ENCODE measurements at regions not wholly inside any gene's neighbourhood (a gene's known extent, or its start where the extent isn't known, plus 50 kb on each side); places are given as distances from the start of the nearest gene placed in this dataset.

GRCh38 chr12:127539226-127539858, 727.6 kb upstream of the TMEM132C start:
- no peak for DNase-seq

DNA sequence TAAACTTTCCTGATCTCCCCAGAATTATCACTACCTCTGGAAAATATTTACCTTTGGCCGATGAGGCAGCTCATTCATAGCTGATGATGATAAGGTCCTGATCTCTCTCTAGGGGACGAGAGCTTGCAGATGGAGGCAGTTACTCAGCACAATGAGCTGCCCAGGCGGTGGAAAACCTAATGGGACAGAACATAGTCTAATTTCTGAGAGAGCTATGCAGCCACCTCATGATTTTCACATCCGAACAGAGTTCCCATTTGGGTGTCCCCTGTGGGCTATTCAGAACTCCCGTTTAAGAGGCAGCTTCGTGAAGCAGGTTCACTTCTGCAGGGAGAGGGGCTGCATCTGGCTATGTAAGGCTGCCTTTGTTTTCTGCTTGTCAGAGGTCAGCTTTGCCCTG, 724.6 kb upstream of the TMEM132C start:
- DNase-seq, result no peak

- no peak for DNase-seq
These were observed 724.0 kb upstream of the TMEM132C start for GRCh38 chr12:127542931-127543330.

DNA sequence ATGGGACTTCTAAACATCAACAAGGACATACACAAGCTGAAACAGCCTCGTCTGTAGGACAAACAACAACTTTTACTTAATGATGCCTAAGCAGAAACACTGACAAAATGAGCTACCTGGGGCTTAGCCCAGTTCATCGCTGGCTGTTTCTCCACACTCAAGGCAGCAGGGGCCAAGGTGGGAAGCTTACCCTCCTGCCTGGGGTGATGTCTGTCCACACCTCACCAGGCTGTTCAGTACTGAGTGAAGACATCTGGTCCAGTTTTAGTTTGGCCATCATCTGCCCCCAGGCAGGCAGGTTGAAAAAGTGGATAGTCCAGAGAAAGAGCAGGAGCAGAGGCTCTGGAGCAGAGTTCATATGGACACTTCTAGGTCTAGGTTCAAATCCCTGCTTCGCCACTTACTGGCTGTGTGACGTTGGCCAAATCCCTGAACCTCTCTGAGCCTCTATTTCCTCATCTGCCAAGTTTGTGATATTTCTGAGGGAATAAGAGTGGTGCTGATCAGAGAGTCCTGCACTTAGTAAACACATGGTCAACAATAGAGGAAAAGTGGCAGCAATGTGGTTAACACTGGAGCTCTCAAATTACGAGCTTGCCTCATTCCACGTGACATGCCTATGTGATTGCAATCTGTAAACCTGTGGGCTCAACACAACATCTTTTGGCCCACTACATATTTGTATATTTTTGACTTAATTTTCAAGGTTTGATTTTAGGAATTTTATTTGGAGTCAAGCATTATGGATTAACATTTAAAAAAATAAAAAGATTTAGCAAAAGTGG, 720.1 kb upstream of the TMEM132C start:
- DNase-seq, result no peak

- DNase-seq, result no peak
These were observed 718.8 kb upstream of the TMEM132C start for GRCh38 chr12:127548123-127548553.

- no peak for DNase-seq
These were observed 716.7 kb upstream of the TMEM132C start for GRCh38 chr12:127550271-127550670.

DNA sequence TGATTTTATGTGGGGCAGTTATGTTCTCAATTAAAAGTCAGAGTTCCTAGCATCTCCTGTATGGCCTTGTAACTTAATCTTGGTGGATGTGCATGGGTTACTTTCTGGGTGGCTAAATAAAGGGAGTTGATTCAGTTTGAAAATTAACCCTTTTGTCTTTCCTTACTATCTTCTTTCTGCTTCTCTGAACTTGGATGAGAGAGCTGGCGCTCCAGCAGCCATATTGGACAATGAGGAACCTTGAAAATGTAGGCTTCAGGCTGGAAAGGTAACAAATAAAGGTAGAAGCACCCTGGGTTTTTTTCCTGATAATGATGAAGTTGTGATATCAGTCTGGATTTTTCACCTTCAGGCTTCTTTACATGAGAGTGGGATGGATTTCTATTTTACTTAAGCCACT, 714.1 kb upstream of the TMEM132C start:
- DNase-seq, result no peak

GRCh38 chr12:127555071-127555470, 711.9 kb upstream of the TMEM132C start:
- no peak for DNase-seq

GRCh38 chr12:127556231-127556886, 710.6 kb upstream of the TMEM132C start:
- no peak for DNase-seq

DNA sequence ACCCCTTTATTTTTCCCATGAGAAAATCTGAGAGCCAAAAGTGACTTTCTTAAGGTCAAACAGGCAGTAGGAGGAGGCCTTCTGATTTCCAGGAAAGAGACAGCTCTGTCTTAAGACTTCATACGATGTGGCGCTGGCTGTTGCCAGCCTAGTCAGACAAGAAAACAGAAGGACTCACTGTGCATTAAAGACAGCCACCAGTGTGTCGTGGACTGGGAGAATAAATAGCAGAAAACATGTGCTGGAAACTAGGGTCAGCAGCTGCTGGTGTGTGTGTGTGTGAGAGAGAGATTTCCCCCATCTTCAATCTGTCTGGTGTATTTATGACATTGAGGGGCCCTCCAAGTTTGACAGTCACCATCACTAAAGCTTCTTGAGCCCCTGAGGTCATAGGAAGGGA, 708.6 kb upstream of the TMEM132C start:
- DNase-seq, result no peak

DNA sequence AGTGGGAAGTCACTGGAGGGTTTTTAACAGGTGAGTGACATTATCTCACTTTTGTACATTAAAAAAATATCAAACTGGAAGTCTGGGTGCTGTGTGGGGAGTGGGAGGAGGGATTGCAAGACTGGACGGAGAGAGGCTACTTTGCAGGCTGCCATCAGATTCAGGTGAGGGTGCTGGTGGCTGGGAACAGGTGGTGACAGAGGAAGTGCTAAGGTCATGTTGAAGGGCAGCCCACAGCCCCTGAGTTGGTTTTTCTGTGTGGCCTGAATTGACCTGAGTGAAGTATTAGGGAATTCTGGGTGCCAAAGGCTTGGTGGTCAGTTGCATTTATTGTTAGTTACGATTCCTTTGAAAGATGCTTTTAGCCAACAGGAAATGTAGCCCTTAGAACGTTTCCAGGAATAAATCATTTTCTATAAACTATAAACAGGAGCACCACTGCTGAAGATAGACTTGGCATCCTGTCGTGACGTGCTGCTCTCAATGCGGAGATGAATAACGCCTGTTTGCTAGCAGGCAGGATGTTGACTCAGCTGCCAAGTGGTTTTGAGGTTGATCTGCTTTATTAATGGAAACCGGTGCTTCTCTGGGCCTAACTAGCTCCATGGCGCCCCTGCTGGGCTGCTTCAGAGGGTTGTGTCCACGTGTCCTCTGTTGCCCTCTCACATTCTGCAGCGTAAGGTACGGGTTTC, 707.5 kb upstream of the TMEM132C start:
- no peak for DNase-seq

DNA sequence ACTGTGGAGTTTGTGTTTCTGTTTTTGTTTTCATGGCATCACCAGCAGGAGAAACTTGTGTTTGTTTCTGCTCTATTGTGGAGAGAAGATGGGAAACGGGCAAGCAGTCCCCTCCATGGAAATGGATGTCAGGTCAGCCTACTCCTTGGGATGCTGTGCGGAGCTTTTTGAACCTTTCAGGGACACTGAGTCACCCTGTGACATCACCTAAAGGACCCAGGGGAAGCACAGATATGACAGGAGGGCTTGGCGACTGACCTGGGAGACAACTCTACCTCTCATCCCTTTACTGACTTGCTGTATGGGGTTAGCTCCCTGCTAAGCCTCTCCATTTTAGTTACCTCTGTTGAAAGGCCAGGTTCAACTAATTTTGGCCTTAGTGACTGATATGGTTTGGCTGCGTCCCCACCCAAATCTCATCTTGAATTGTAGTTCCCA, 706.9 kb upstream of the TMEM132C start:
- DNase-seq, result no peak

- DNase-seq, result no peak
These were observed 704.2 kb upstream of the TMEM132C start for GRCh38 chr12:127562816-127563215.

GRCh38 chr12:127565241-127565640, 701.7 kb upstream of the TMEM132C start:
- DNase-seq, result no peak

- no peak for DNase-seq
These were observed 699.4 kb upstream of the TMEM132C start for GRCh38 chr12:127567531-127567930.

- DNase-seq, result no peak
These were observed 696.6 kb upstream of the TMEM132C start for GRCh38 chr12:127570387-127570786.

GRCh38 chr12:127570793-127571360, 696.1 kb upstream of the TMEM132C start:
- DNase-seq, result no peak

DNA sequence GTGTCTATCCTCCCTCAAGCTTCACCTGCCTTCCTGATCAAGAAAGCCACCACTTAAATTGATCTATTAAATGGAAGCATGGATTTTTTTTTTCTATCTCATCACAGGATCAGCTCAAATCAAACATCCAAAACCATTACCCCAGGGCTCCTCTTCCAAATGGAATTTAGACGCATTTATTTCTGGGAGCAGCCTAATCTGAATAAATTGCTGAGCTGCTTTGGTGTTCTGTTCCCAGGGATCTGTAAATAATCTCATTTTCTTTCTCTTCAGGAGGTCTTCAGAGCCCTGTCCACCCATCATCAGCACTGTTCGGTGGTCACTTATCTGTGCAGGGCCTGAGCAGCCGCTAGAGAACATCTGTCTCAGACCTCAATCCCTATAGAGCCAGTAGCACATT, 695.4 kb upstream of the TMEM132C start:
- DNase-seq, result no peak

- DNase-seq, result no peak
These were observed 687.5 kb upstream of the TMEM132C start for GRCh38 chr12:127579446-127579845.

DNA sequence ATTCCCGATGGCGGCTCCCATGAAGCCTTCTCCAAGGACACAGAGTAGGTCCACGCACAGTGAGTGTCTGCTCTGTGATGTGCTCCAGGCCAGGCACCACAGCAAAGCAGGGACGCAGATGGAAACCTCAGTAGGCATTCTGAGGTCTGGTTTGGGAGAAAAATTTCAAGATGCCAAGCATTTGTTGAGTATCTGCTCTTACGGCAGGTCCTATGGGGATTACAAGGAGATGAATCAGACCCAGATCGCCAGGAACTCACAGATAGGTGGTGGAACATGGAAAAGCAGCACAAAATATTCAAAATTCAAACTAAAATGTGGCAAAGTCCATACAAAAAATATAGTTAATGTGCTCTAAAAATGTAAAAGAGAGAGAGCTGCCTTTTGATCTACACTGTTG, 684.9 kb upstream of the TMEM132C start:
- DNase-seq, result no peak

DNA sequence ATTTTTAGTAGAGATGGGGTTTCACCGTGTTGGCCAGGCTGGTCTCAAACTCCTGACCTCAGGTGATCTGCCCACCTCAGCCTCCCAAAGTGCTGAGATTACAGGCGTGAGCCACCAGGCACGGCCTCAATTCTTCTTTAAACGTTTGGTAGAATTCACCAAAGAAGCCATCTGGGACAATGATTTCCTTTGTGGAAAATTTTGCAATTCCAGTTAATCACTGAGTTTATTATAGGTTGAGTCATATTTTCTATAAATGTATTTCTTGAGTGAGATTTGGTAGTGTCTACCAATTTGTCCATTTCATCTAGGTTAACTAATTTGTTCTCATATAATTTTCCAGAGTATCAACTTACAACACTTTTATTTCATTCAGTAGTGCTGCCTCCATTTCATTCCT, 683.9 kb upstream of the TMEM132C start:
- no peak for DNase-seq

DNA sequence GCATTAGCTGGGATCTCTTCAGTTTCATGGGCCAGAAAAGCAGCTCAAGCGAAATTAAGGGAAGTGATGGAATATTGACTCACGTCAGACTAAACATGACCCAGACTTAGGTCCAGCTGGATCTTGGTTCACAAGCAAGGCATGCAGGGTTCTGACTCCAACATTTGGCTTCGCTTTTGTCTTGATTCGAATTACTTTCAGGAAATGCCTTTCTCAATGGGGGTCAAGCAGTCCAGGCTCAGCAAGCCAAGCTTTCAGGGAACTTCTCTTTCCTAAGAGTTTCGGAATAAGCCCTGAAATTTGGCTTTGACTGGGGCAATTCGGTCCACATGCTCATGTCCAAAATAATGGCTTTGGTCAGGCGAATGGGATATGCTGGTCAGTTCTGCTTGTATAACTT, 678.7 kb upstream of the TMEM132C start:
- DNase-seq, result no peak

DNA sequence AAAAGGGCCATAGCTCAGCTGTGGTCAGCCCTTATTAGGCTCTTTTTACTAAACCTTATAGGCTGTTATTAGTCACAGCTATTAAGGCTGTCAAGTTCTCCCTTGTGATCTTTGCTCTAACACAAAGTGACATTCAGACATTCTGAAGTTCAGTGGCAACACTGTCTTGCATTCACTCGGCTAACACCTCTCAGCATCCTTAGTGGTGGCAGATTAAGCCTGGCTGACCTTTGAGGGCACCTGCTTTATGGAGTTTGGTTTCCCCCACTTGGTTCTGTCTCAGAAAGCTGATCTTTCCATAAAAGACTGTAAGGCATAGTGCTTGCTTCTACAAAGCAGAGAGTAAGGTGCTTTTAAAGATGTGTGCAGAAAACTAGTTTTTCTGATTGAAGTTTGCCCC, 677.4 kb upstream of the TMEM132C start:
- no peak for DNase-seq
